Esophagus (tissue), 2 donors: ENCODE measurements at regions not wholly inside any gene's neighbourhood (a gene's known extent, or its start where the extent isn't known, plus 50 kb on each side); places are given as distances from the start of the nearest gene placed in this dataset.
A peak's percentile ranks its signal among the peaks of the same experiment; 100 is the strongest.

ENCODE experiments used
- H3K27ac ChIP-seq, 2 donors: one replicate each; pipeline ENCODE4 v1.5.1; 2013; ENCODE audit warnings: low read depth in 2 of 2, mild to moderate bottlenecking in 2 of 2, inconsistent platforms in 1 of 2, low read length in 1 of 2, moderate library complexity in 1 of 2
- H3K27me3 ChIP-seq, 2 donors: one replicate each; pipeline ENCODE4 v1.6.1; 2013; ENCODE audit warnings: low read length in 2 of 2, control low read depth in 1 of 2, mild to moderate bottlenecking in 1 of 2; ENCODE audit not compliant: insufficient read depth in 2 of 2, control insufficient read depth in 1 of 2
- H3K36me3 ChIP-seq, 2 donors: one replicate each; pipeline ENCODE4 v1.6.1; 2013; ENCODE audit warnings: low read length in 1 of 2; ENCODE audit not compliant: control insufficient read depth in 2 of 2, insufficient read depth in 2 of 2
- H3K4me1 ChIP-seq, 2 donors: one replicate each; pipeline ENCODE4 v1.6.1; 2013; ENCODE audit warnings: low read length in 1 of 2; ENCODE audit not compliant: control insufficient read depth in 2 of 2, insufficient read depth in 2 of 2
- H3K4me3 ChIP-seq, 2 donors: one replicate each; pipeline ENCODE4 v1.5.1; 2013; ENCODE audit warnings: low read length in 2 of 2, mild to moderate bottlenecking in 2 of 2, low read depth in 1 of 2, moderate library complexity in 1 of 2
- H3K9me3 ChIP-seq, 2 donors: one replicate each; pipeline ENCODE4 v1.6.1; 2013; ENCODE audit warnings: mild to moderate bottlenecking in 2 of 2, low read depth in 1 of 2, low read length in 1 of 2, moderate library complexity in 1 of 2; ENCODE audit not compliant: control insufficient read depth in 2 of 2, insufficient read depth in 1 of 2
- WGBS, 2 donors: extraction: QIAGEN DNeasy Blood & Tissue Kit; methylation state at CpG; one replicate each; pipeline ENCODE4 v1.1.7; 2013; 5-methylcytosine and 5-hydroxymethylcytosine counted together
- donor health status: healthy with polysubstance abuse.
- donor health status: Bipolar disorder and iron deficiency.

DNA sequence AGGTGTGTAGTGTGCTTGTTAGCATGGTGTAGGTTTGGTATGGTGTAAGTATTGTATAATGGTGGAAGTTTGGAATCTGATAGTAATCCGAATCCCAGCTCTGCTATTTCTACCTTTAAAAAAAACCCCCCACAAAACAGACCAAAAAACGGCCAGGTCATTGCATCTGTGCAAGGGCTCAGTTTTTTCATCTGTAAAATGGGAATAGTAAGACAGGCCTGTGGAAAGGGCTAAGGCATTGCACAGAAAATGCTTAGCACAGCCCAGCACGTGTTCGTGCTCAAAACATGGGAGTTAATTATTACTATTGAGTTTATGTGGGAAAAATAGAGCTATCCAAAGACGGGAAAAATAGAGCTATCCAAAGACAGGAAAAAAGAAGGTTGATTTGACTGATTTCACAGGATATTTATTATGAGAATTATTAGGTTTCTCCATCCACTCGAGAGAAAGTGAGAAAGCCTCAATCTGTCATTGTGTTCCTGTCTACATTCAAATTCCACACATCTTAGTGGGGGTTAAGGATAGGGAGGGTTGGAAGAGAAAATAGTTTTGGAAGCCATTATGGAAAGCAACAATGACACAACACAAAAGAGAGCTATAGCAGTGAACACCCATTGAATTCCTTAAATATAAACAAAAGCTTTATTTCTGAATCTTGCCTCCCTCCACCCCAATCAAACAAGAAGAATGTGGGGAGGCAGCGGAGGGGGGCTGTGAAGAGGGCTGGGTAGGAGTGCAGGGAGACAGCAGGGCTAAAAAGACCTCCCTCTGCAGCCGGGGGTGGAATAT is 126.8 kb upstream of the MAX start:
- Histone ChIP-seq H3K9me3 (no peaks in the 10 kb centered on the region), H3K4me1 (peaks cover 3 to 6% of the 10 kb centered on the region in 2 donors), H3K4me3 (peak overlapping the region; percentile 31 to 42), H3K36me3 (no peaks in the 10 kb centered on the region), H3K27me3 (no peaks in the 10 kb centered on the region), H3K27ac (peak overlapping the region in 1 of 2 donors; percentile 70)
- WGBS, 2 donors = 71 to 74% methylated on average over 8 of the region's 8 CpGs

- Histone ChIP-seq H3K4me1 (peaks cover 3% of the 10 kb centered on the region in 2 donors), H3K36me3 (no peaks in the 10 kb centered on the region), H3K9me3 (no peaks in the 10 kb centered on the region), H3K4me3 (peak overlapping the region; percentile 31 to 42), H3K27ac (peak overlapping the region; percentile 70 to 75), H3K27me3 (no peaks in the 10 kb centered on the region)
- WGBS, 2 donors = 12 to 14% methylated on average over 28 of the region's 28 CpGs
Measured at GRCh38 chr14:65229748-65230728, 127.7 kb upstream of the MAX start.

DNA sequence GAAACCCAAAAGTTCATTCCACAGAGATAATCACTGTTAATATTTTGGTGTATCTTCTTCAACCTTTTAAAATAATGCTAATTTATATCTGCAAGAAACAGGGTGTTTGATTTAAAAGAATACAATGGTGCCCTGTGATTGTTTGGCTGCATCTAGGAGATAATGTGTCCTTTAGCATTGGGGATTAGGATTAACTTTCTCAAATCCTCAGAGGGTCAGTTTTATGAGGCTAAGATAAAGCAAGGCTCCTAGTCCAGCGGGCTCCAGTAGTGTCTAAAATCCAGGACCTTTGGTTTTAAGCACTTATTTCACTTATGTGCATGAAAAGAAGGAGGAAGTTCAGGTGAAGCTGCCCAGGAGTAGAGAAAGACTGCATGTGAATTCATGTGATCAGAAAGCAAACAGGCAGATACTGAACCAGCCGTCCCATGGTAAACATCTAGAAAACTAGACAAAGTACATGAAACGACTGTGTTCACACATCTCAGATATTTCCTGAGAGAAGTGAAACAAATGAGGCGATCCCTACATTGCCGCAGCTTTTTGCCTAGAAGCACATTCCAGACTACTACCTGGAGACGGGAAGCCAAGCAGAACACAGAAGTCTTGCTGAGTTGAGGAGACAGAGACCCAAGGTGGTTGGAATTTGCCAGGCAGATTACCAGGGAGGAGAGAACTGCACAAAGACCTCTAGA is 129.1 kb upstream of the MAX start:
- Histone ChIP-seq H3K4me1 (peaks cover 0 to 3% of the 10 kb centered on the region in 2 donors), H3K9me3 (no peaks in the 10 kb centered on the region), H3K36me3 (no peaks in the 10 kb centered on the region), H3K4me3 (no peak overlapping the region), H3K27me3 (no peaks in the 10 kb centered on the region), H3K27ac (peak overlapping the region in 1 of 2 donors; percentile 19)
- WGBS, 2 donors = 53 to 56% methylated on average over 6 of the region's 6 CpGs

GRCh38 chr14:65234752-65235361 is 132.5 kb upstream of the MAX start:
- 90 to 94% methylated on average over 5 of the region's 5 CpGs for WGBS, 2 donors
- Histone ChIP-seq H3K4me1 (no peaks in the 10 kb centered on the region), H3K27ac (no peak overlapping the region)

DNA sequence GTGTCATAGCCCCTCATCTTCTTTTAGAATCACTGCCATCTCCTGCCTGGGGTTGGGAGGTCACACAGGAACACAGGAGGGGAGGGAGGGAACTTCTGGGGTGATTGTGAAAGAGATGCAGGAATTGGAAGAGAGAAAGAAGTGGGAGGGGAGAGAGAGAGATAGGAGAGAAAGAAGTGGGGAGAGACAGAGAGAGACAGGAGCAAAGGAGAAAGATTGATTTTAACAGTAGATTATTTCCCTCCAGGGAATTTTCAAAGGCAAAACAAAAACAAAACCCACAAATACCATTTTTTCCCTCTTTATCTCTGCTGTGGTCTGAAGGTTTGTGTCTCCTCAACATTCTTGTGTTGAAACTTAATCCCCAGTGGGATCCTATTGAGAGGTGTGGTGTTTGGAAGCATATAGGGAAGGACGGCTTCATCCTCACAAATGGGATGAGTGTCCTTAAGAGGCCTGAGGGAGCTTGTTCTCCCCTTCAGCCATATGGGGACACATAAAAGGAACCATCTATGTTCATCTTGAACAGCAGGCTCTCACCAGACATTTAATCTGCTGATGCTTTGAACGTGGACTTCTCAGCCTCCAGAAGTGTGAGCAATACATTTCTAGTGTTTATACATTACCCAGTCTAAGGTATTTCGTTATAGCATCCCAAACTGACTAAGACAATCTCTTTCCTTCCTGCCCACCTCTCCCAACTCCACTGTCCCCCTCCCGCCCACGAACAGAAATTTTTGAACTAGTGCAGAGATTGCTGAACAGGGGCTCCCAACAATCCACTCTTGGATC is 134.9 kb upstream of the MAX start:
- no peaks in the 10 kb centered on the region for H3K27me3 ChIP-seq
- H3K36me3 ChIP-seq = no peaks in the 10 kb centered on the region
- WGBS, 2 donors = 85% methylated on average over 5 of the region's 5 CpGs
- no peaks in the 10 kb centered on the region for H3K9me3 ChIP-seq
- no peaks in the 10 kb centered on the region for H3K4me1 ChIP-seq
- no peak overlapping the region for H3K27ac ChIP-seq
- no peak overlapping the region for H3K4me3 ChIP-seq

More at GRCh38 chr14:65234752-65235361, 132.5 kb upstream of the MAX start:
- Histone ChIP-seq H3K27me3 (no peaks in the 10 kb centered on the region), H3K9me3 (no peaks in the 10 kb centered on the region), H3K4me3 (no peak overlapping the region), H3K36me3 (no peaks in the 10 kb centered on the region)

- Histone ChIP-seq H3K4me3 (no peak overlapping the region), H3K27ac (no peak overlapping the region), H3K27me3 (no peaks in the 10 kb centered on the region), H3K36me3 (no peaks in the 10 kb centered on the region), H3K4me1 (no peaks in the 10 kb centered on the region), H3K9me3 (no peaks in the 10 kb centered on the region)
- 83 to 90% methylated on average over 6 of the region's 6 CpGs for WGBS, 2 donors
Measured at GRCh38 chr14:65237941-65238340, 135.6 kb upstream of the MAX start.

- Histone ChIP-seq H3K27me3 (no peaks in the 10 kb centered on the region), H3K4me1 (no peaks in the 10 kb centered on the region), H3K36me3 (no peaks in the 10 kb centered on the region), H3K9me3 (no peaks in the 10 kb centered on the region), H3K4me3 (no peak overlapping the region), H3K27ac (no peak overlapping the region)
- 92 to 94% methylated on average over 6 of the region's 6 CpGs for WGBS, 2 donors
Measured at GRCh38 chr14:65238456-65238855, 136.1 kb upstream of the MAX start.

DNA sequence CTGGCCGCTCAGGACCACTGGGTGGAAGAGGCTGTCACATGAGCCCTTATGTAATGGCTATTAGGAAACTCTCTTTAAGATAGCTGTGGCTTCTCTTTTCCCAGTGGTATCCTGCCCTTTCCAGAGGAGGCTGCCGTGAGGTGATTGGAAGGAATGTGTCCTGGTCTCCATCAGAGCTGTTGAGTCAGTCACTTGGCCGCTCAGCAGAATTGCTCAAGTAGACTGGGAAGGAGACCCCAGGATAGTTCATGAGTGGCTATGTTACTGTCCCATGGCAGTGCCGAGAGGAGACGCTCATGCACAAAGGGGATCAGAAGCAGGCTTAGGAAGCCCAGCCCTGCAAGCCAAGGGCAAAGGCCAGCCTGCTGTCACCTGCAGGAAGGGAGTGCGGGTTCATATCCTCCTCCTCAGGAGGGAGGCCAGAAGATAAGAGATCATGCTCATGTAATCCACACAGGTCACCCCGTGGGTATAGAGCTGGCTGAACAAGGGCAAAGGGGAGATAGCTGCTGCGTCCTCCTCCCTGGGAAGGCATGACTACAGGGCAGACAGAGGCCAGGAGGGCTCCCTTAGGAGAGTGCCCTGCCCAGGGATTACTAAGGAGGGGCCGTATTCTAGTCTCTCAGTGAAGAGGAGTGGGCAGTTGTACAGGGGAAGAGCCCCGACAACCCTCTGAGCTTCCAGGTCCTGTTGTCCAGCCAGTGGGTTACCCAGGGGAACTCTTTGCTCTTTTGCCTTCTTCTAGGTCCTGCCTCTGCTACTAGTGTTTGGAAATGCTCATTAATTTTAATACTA is 137.0 kb upstream of the MAX start:
- no peak overlapping the region for H3K4me3 ChIP-seq
- no peaks in the 10 kb centered on the region for H3K9me3 ChIP-seq
- no peak overlapping the region for H3K27ac ChIP-seq
- H3K27me3 ChIP-seq = no peaks in the 10 kb centered on the region
- WGBS, 2 donors = 80 to 84% methylated on average over 10 of the region's 10 CpGs
- H3K4me1 ChIP-seq = no peaks in the 10 kb centered on the region
- no peaks in the 10 kb centered on the region for H3K36me3 ChIP-seq
